Immature natural killer cell (primary cell): ENCODE measurements at regions not wholly inside any gene's neighbourhood (a gene's known extent, or its start where the extent isn't known, plus 50 kb on each side); places are given as distances from the start of the nearest gene placed in this dataset.

Experiments
- DNase-seq, 3 donors: peaks; one replicate each; pipeline ENCODE4 v3.0.0; 2022; ENCODE audit warnings: mixed read lengths in 1 of 3
- H3K27ac Mint-ChIP-seq, 6 donors: one replicate each; pipeline ENCODE4 v1.8.0; 2020; ENCODE audit warnings: mixed read lengths in 6 of 6, mild to moderate bottlenecking in 5 of 6, inconsistent platforms in 4 of 6, moderate library complexity in 3 of 6
- H3K27me3 Mint-ChIP-seq, 3 donors: one replicate each; pipeline ENCODE4 v1.8.0; 2020 to 2021; ENCODE audit warnings: low read depth in 3 of 3, mild to moderate bottlenecking in 3 of 3, mixed read lengths in 3 of 3, moderate library complexity in 3 of 3, inconsistent platforms in 1 of 3
- H3K36me3 Mint-ChIP-seq, 3 donors: one replicate each; pipeline ENCODE4 v1.8.0; 2020; ENCODE audit warnings: mixed read lengths in 3 of 3, inconsistent platforms in 2 of 3, mild to moderate bottlenecking in 2 of 3
- H3K4me1 Mint-ChIP-seq, 2 donors: one replicate each; pipeline ENCODE4 v1.8.0; 2020; ENCODE audit warnings: inconsistent platforms in 2 of 2, mild to moderate bottlenecking in 2 of 2, mixed read lengths in 2 of 2, moderate library complexity in 1 of 2
- H3K4me3 Mint-ChIP-seq, 5 donors: one replicate each; pipeline ENCODE4 v1.8.0; 2020; ENCODE audit warnings: mild to moderate bottlenecking in 5 of 5, mixed read lengths in 5 of 5, inconsistent platforms in 3 of 5, moderate library complexity in 3 of 5
- H3K9me3 Mint-ChIP-seq, 6 donors: one replicate each; pipeline ENCODE4 v1.8.0; 2020; ENCODE audit warnings: mild to moderate bottlenecking in 6 of 6, mixed read lengths in 6 of 6, inconsistent platforms in 4 of 6, moderate library complexity in 3 of 6

DNA sequence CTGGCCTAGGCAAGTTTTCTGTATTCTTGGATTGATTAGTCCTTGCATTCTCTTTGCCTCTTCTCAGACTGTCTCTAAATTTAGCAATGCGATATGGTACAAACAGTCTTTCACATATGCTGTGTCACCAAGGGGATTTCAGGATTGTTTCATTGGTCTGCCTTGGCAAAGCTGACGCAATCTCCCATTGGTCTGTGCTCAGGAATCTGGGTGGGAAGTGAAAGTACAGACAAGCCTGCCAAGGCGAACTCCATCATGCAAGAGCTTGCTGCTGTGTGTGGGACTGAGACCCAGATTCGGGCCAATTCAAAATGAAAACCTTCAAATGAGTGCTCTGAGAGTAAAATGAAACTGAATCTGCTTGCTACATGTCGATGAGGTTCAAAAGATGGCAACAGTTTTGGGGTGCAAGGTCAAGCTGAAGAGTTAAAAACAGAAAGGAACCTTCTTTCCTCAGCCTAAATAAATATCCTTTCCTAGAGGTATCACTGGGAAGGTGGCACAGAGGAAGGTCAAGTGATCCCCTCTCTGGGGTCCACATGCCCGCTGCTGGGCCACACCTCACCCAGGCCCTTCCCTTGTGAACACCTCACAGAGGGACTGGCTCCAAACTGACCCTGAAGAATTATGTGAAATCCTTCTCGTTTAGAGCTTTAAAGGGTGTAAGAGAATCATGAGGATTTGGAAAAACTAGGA lies 198.8 kb upstream of the PREP start:
- Mint-ChIP-seq H3K27ac (peak overlapping the region in 2 of 6 donors; percentile 72 to 81), H3K4me3 (peak overlapping the region in 1 of 5 donors; percentile 77), H3K4me1 (no peaks in the 10 kb centered on the region), H3K36me3 (peaks cover 0 to 4% (median 3%) of the 10 kb centered on the region in 3 donors), H3K9me3 (no peaks in the 10 kb centered on the region), H3K27me3 (no peaks in the 10 kb centered on the region)
- DNase-seq: peak in 1 of 3 donors; percentile 20

DNA sequence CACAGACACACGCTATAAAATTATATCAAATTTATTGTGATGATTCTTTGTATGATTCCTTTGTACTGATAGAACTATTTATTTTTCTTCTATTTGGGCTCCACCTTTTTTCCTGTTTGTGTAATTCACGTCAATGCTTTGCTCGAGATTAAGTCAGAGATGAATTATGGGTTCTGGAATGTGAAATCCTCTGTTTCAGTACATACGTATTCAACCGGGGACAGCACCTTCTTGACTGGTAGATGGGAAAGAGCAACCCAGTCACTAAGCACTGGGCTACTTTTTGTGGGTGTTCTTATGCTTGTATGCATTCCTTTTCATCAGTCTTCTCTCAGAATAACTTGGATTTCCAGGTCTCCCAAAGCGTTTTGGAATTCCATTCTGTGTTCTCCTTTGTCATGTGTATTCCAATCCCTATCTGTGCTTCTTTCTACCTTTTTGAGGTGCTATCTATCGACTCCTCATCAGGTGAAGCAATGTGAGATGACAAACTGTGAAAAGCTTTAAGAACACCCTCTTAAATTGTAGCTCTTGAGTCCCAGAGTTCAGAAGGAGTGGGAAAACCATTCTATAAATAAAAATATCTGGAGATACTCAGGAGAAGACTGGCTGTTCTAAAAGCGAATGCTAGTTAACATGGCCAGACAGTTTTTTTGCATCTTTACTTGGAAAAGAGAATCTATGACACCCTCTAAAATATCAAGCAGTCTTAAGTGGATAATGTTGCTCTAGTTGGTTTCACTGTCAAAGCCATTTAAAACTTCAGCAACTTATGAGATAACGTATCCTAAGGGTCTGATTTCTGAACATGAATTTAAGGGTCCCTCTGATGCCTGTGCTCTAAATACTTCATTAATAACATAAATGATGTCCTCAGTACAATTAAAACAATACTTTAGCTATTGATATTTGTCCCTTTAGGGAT lies 197.7 kb upstream of the PREP start:
- H3K4me3 Mint-ChIP-seq: no peak overlapping the region
- no peaks in the 10 kb centered on the region for H3K4me1 Mint-ChIP-seq
- no peaks in the 10 kb centered on the region for H3K9me3 Mint-ChIP-seq
- DNase-seq: no peak
- H3K36me3 Mint-ChIP-seq: peaks cover 0 to 4% (median 3%) of the 10 kb centered on the region in 3 donors
- no peak overlapping the region for H3K27ac Mint-ChIP-seq
- no peaks in the 10 kb centered on the region for H3K27me3 Mint-ChIP-seq

DNA sequence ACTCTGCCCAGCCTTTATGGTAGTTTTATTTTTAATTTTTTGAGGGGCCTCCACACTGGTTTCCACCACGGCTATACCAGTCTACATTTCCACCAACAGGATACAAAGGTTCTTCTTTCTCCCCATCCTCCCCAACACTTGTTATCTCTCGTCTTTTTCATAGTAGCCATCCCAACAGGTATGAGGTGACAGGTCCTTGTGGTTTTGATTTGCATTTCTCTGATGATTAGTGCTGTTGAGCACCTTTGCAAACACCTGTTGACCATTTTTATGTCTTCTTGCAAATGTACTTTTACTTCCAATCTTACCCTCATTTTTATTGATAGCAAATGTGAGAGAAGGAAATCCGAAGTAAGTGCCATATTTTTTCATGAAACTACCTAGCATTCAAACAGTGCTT lies 195.4 kb upstream of the PREP start:
- DNase-seq: no peak
- Mint-ChIP-seq H3K27me3 (no peaks in the 10 kb centered on the region), H3K4me3 (no peak overlapping the region), H3K36me3 (peaks cover 0 to 4% (median 3%) of the 10 kb centered on the region in 3 donors), H3K9me3 (no peaks in the 10 kb centered on the region), H3K27ac (no peak overlapping the region), H3K4me1 (no peaks in the 10 kb centered on the region)

DNA sequence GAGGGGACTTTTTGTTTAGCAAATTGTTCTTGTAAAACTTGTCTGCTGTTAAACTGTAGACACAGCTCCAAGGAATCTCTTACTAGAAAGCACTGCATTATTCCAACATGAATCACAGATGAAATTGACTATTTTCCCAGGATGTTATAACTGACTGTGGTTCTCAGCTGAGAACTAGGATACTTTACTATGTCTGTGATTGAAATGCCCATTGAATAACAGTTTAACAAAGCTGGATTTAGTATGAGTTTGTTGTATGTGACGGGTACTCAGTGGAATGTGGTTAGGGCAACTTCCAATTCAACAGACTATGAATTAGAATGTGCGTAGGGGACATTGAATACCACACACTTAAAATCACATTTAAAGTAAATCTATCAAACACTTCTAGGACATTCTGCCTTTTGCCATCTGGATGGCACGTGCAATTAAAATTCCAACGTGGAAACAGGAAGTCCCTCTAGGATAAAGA lies 193.4 kb upstream of the PREP start:
- Mint-ChIP-seq H3K27me3 (no peaks in the 10 kb centered on the region), H3K9me3 (no peaks in the 10 kb centered on the region), H3K4me3 (no peak overlapping the region), H3K4me1 (peaks cover 4 to 5% of the 10 kb centered on the region in 2 donors), H3K27ac (no peak overlapping the region), H3K36me3 (peaks cover 0 to 4% (median 3%) of the 10 kb centered on the region in 3 donors)
- DNase-seq: no peak

DNA sequence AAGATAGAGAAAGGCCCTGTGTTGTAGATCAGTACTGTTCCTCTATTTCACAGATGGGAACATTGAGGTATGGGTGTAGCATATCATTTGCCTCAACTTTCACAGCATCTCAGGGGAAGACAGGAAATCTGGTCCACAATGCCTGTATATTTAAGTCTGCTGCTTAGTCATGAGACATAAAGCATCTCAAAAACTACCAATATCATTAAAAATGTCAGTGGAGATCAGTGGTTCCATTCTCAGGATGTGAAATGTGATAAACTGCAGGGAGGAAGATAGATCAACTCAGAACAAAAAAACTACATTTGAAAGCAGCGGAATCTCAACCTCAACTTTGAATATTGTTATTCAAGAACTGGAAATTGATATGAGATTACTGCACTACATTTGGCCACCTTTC lies 192.9 kb upstream of the PREP start:
- Mint-ChIP-seq H3K27ac (no peak overlapping the region), H3K4me1 (peaks cover 9 to 10% of the 10 kb centered on the region in 2 donors), H3K9me3 (no peaks in the 10 kb centered on the region), H3K27me3 (peaks cover 0 to 2% (median 0%) of the 10 kb centered on the region in 3 donors), H3K4me3 (no peak overlapping the region), H3K36me3 (peaks cover 0 to 4% (median 3%) of the 10 kb centered on the region in 3 donors)
- no peak for DNase-seq

DNA sequence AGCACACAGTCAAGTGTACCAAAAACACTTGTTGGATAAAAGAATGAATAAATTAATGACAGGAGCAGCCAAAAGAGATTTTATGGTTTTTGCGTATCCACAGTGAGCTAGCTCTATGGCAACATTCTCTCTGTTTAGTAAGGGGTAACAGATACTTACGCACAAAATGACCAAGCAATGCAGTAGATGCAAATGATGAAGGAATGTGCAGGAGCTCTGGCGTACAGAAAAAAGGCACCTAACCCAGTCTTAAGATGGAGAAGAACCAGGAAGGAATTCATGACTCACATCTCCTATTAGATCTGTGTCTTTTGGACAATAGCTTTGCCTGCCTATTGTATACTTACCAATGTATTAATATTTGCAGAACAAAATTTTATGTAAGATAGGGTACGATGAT lies 191.9 kb upstream of the PREP start:
- no peak for DNase-seq
- Mint-ChIP-seq H3K9me3 (no peaks in the 10 kb centered on the region), H3K4me1 (peaks cover 14% of the 10 kb centered on the region in 2 donors), H3K36me3 (peaks cover 0 to 4% (median 3%) of the 10 kb centered on the region in 3 donors), H3K27ac (no peak overlapping the region), H3K4me3 (no peak overlapping the region), H3K27me3 (peaks cover 0 to 2% (median 0%) of the 10 kb centered on the region in 3 donors)

DNA sequence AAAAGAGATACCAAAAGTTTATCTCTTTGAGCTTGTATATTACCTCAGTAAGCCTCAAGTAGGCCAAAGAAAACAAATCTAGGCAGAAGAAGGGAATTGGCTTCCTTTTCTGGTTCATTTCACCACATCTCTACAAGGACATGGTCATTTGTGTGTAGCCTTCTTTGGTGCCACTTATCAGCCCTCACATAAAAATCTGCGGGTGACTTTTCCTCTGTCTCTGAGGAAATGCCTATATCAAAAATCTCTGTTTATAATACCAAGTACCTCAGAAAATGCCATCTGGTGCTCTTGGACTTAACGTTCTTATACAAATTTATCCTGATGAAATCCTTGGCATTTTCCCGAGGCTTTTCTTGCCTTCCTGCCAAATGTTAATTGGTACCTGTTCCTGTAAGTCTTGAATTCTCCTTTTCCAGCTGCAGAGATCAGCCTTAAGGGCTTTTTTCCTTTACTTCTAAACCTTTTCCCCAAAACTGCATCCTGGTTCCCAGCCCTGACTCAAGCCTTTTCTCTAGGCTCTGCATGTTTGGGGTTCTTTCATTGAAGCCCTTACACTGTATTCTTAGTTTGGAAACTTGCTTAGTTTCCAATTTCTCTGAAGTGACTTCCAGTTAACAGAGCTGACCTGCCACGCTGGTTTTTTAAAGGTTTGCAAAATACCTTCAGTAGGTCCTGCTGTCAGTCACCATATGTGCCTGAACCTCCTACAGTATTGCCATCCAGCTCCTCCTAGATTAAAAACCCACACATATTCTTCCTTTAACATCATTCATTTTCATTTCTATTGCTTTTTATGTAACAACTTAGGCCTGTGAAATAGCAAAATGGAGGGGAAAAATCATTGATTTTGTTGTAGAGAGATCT lies 191.2 kb upstream of the PREP start:
- Mint-ChIP-seq H3K4me1 (peaks cover 14 to 19% of the 10 kb centered on the region in 2 donors), H3K4me3 (no peak overlapping the region), H3K27me3 (peaks cover 0 to 2% (median 0%) of the 10 kb centered on the region in 3 donors), H3K27ac (peak overlapping the region in 1 of 6 donors; percentile 35), H3K9me3 (no peaks in the 10 kb centered on the region), H3K36me3 (peaks cover 0 to 4% (median 3%) of the 10 kb centered on the region in 3 donors)
- no peak for DNase-seq

DNA sequence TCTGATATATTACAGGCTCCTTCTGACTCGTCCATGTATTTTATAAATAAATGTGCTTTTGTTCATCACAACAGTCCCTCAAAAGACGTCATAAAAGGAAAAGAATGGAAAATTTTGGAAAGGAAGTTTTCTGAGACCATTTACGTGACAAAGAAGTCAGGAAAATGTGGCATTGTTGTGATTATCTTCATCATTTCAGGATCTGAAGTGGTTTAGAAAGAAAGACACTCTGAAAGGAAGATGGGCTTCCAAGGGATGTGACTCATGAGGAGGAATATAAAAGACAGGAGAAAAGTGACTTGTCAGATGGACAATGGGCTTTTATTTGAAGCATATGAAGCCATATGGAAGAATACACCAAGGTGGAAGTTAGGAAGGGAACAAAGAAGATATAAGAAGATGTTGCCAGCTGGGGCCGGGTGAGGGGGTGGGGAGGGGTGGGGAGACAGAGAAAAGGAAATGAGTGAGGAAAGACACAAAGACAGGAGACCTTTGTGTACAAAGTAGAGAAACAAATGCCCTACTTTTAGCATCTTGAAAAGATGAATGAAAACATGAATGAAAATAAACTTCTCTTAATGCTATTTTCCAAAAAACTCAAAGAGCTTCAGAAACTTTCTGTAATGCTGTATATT lies 190.3 kb upstream of the PREP start:
- Mint-ChIP-seq H3K27ac (no peak overlapping the region), H3K9me3 (no peaks in the 10 kb centered on the region), H3K4me1 (peaks cover 14 to 19% of the 10 kb centered on the region in 2 donors), H3K4me3 (no peak overlapping the region), H3K36me3 (peaks cover 0 to under 1% (median 0%) of the 10 kb centered on the region in 3 donors), H3K27me3 (peaks cover 0 to 2% (median 0%) of the 10 kb centered on the region in 3 donors)
- no peak for DNase-seq

DNA sequence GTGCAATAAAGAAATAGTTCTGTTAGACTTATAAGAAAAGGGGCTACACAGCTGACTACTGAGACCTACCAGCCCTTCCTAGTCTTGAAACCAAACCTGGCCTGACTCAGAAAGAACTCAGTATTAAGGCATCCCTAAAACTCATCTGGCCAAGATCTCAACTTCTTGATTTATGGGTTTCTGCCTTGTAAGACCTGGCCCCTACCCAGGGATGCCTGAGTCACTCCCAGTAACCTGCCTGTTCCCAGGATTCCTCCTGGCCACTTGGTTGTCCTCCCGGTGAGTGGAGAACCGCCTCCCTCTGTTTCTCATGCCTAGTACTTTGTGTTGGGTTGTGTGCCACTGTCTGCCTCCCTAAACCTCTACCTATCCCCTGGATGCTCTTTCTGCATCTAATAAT lies 189.4 kb upstream of the PREP start:
- H3K9me3 Mint-ChIP-seq: no peaks in the 10 kb centered on the region
- peaks cover 0 to 2% (median 2%) of the 10 kb centered on the region in 3 donors for H3K27me3 Mint-ChIP-seq
- H3K4me3 Mint-ChIP-seq: no peak overlapping the region
- no peak for DNase-seq
- H3K4me1 Mint-ChIP-seq: peaks cover 14 to 19% of the 10 kb centered on the region in 2 donors
- H3K27ac Mint-ChIP-seq: peak overlapping the region in 2 of 6 donors; percentile 2 to 73
- no peaks in the 10 kb centered on the region for H3K36me3 Mint-ChIP-seq

DNA sequence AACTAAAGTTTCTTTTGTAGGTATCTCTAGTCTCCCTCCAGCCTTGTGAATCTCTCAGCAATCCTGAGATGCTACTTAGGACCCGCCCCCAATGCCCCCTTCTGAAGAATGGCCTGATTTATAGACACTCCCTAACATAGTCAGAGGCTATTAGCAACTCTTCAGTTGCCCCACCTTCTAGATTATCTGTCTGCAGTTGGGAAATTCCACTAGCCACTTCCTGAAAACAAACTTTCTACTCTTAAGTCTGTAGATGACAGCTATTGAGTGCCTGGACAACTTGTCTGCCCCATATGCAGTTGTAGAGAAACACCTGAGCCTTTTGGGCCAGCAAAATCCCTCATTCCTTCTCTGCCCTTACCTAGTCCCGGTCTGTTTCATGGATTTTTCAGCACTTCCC lies 188.2 kb upstream of the PREP start:
- Mint-ChIP-seq H3K36me3 (no peaks in the 10 kb centered on the region), H3K4me3 (peak overlapping the region in 1 of 5 donors; percentile 7), H3K27ac (peak overlapping the region in 3 of 6 donors; percentile 1 to 43 (median 21)), H3K9me3 (no peaks in the 10 kb centered on the region), H3K4me1 (peaks cover 14 to 19% of the 10 kb centered on the region in 2 donors), H3K27me3 (peaks cover 0 to 2% (median 2%) of the 10 kb centered on the region in 3 donors)
- DNase-seq: peak in 2 of 3 donors; percentile 4 to 5

DNA sequence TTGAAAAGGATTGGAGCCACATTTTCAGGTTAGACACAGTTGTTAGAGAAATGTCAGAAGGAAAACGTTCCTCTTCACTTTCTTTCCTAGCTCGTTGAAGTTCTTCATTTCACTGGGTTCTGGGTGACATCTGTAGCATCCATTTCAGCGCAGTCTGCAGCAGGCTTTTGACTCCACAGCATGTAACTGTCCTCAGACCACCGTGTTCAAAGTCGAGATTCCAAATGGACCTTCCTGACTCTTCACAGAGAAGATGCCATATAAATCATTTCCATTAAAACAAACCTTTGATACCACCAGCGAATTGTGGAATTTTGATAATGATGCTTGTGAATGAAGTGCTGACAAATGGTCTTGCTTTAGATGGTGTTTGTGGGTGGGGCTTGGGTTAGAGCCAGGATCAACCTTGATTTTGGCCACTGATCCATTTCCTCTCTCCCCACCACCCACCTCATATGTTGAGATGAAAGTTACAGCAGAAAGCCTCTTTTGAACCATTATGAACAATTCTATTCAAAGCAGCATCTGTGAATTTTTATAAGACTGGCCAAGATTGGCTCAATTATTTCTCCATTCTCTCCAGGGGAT lies 185.3 kb upstream of the PREP start:
- H3K27me3 Mint-ChIP-seq: peaks cover 0 to 5% (median 2%) of the 10 kb centered on the region in 3 donors
- no peak for DNase-seq
- H3K27ac Mint-ChIP-seq: no peak overlapping the region
- H3K36me3 Mint-ChIP-seq: no peaks in the 10 kb centered on the region
- H3K9me3 Mint-ChIP-seq: no peaks in the 10 kb centered on the region
- no peak overlapping the region for H3K4me3 Mint-ChIP-seq
- peaks cover 14 to 19% of the 10 kb centered on the region in 2 donors for H3K4me1 Mint-ChIP-seq

DNA sequence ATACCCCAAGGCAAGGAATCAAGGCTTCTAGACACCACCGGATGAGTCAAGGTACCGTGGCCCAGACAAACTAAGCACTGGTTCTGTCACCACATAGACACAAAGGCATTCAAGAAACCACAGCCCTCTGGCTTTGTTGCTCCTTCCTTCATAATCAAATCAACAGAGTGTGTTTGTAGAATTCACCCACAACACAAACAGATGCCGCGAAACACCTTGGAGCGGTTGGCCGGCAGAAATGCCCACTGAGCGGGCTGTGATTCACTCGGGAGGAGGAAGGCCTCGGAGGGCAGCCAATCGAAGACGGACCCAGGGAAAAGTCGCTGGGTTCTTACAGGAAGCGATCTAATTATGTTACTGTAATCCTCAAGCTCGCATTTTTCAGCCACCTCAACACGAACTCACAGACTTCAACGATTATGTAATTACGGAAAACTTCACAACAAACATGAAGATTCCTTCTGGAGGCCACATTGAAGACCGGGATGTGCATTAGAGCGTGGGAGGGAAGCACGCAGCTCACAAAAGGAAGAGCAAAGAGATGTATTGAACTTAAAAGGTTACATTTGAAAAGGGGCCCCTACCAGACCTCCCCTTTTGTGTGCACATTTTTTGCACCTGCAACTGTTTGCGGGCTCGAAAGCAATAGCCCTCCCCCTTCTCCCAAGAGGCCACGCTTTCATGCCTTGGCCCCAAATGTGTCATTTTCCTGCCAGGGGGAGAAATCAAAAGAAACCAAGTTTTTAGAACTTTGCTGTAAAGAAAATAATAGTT lies 184.7 kb upstream of the PREP start:
- H3K9me3 Mint-ChIP-seq: no peaks in the 10 kb centered on the region
- DNase-seq: no peak
- peak overlapping the region in 1 of 6 donors; percentile 15 for H3K27ac Mint-ChIP-seq
- H3K4me1 Mint-ChIP-seq: peaks cover 13 to 19% of the 10 kb centered on the region in 2 donors
- H3K27me3 Mint-ChIP-seq: peaks cover under 1 to 5% (median 2%) of the 10 kb centered on the region in 3 donors
- no peak overlapping the region for H3K4me3 Mint-ChIP-seq
- no peaks in the 10 kb centered on the region for H3K36me3 Mint-ChIP-seq
